Activated effector memory CD4-positive, alpha-beta T cell treated with anti-CD3 and anti-CD28 coated beads, Interleukin-2, amount 50 U/mL, for 16 hours (primary cell): ENCODE measurements at regions not wholly inside any gene's neighbourhood (a gene's known extent, or its start where the extent isn't known, plus 50 kb on each side); places are given as distances from the start of the nearest gene placed in this dataset.

Experiments used
- DNase-seq: peaks from one replicate; pipeline ENCODE4 v3.0.0-alpha.2; 2020

- DNase-seq: no peak
Measured at GRCh38 chr1:193806079-193807048, 620.0 kb upstream of the B3GALT2 start.

- no peak for DNase-seq
Measured at GRCh38 chr1:193799948-193800690, 613.7 kb upstream of the B3GALT2 start.

GRCh38 chr1:193799371-193799770, 613.0 kb upstream of the B3GALT2 start:
- no peak for DNase-seq

- no peak for DNase-seq
Measured at GRCh38 chr1:193794239-193794638, 607.8 kb upstream of the B3GALT2 start.

GRCh38 chr1:193791746-193792145, 605.3 kb upstream of the B3GALT2 start:
- DNase-seq: no peak

GRCh38 chr1:193787061-193787460, 600.6 kb upstream of the B3GALT2 start:
- DNase-seq: no peak

GRCh38 chr1:193785850-193786420, 599.5 kb upstream of the B3GALT2 start:
- DNase-seq: no peak

- no peak for DNase-seq
Measured at GRCh38 chr1:193774536-193775323, 588.3 kb upstream of the B3GALT2 start.

- DNase-seq: no peak
Measured at GRCh38 chr1:193771596-193771995, 585.2 kb upstream of the B3GALT2 start.

- DNase-seq: no peak
Measured at GRCh38 chr1:193769651-193770050, 583.2 kb upstream of the B3GALT2 start.

- no peak for DNase-seq
Measured at GRCh38 chr1:193767886-193768285, 581.5 kb upstream of the B3GALT2 start.

- no peak for DNase-seq
Measured at GRCh38 chr1:193766329-193766728, 579.9 kb upstream of the B3GALT2 start.

GRCh38 chr1:193763266-193763665, 576.9 kb upstream of the B3GALT2 start:
- DNase-seq: no peak

GRCh38 chr1:193762236-193762635, 575.8 kb upstream of the B3GALT2 start:
- no peak for DNase-seq

GRCh38 chr1:193755441-193755840, 569.0 kb upstream of the B3GALT2 start:
- DNase-seq: no peak

GRCh38 chr1:193754732-193755427, 568.5 kb upstream of the B3GALT2 start:
- no peak for DNase-seq

GRCh38 chr1:193754151-193754550, 567.7 kb upstream of the B3GALT2 start:
- no peak for DNase-seq

- DNase-seq: no peak
Measured at GRCh38 chr1:193753038-193753756, 566.8 kb upstream of the B3GALT2 start.

GRCh38 chr1:193749868-193750267, 563.5 kb upstream of the B3GALT2 start:
- DNase-seq: no peak

GRCh38 chr1:193747579-193747978, 561.2 kb upstream of the B3GALT2 start:
- no peak for DNase-seq

- no peak for DNase-seq
Measured at GRCh38 chr1:193741228-193741627, 554.8 kb upstream of the B3GALT2 start.
